Eye (tissue), 1 donor: ENCODE measurements at regions not wholly inside any gene's neighbourhood (a gene's known extent, or its start where the extent isn't known, plus 50 kb on each side); places are given as distances from the start of the nearest gene placed in this dataset.
"Not testable (repeated sequence)": the region's sequence is repeated elsewhere in the genome, so short reads cannot be mapped to it uniquely, and the experiment has no call there.

Experiments
- DNase-seq: peaks from one replicate; pipeline ENCODE4 v3.0.0-alpha.2; 2015

- no peak for DNase-seq
These were observed 465.8 kb upstream of the ANO5 start for GRCh38 chr11:21727102-21727501.

- DNase-seq, result no peak
These were observed 456.5 kb upstream of the ANO5 start for GRCh38 chr11:21736404-21736803.

GRCh38 chr11:21752475-21753243 is 440.2 kb upstream of the ANO5 start:
- DNase-seq, result not testable (repeated sequence)

- not testable (repeated sequence) for DNase-seq
These were observed 439.6 kb upstream of the ANO5 start for GRCh38 chr11:21753244-21753767.

GRCh38 chr11:21761000-21761399 is 431.9 kb upstream of the ANO5 start:
- DNase-seq, result no peak

GRCh38 chr11:21768388-21768787 is 424.5 kb upstream of the ANO5 start:
- no peak for DNase-seq

DNA sequence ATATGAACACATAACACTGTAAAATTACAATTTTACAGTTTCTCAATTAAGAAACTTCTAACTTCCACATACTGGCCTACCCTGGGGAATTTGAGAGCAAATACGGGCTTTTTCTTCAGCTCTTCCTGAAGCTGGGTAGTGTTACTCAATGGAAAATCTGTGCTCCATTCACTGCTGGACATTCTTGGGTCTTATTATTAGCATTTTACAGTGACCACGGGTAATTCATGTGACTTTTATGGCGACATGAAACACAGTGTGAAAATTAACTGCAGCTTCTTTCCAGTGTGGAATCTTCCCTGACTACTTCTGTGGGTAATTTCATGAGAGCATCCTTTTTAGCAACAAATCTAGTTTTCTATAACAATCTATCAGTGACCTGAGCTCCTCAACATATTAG is 423.7 kb upstream of the ANO5 start:
- no peak for DNase-seq

- no peak for DNase-seq
These were observed 421.8 kb upstream of the ANO5 start for GRCh38 chr11:21771097-21771496.

DNA sequence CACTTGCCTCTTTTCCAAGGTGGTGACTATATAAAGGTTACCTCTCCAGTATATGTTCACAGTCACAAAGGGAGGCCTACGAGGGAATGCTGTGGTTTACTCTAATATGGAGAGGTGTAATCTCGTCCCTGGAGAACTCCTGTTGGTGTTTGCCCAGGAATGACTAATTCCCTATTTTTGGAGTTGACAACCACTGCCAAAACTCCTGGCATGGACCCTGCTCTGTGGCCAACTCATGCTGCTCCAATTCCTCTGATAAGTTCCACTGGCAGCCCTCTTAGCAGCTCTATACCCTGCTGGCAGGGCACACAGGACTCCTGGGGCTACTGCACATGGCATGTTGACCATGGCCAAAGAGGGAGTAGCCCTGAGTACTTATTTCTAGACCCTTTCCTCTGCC is 418.7 kb upstream of the ANO5 start:
- no peak for DNase-seq

- no peak for DNase-seq
These were observed 417.0 kb upstream of the ANO5 start for GRCh38 chr11:21775911-21776310.

DNA sequence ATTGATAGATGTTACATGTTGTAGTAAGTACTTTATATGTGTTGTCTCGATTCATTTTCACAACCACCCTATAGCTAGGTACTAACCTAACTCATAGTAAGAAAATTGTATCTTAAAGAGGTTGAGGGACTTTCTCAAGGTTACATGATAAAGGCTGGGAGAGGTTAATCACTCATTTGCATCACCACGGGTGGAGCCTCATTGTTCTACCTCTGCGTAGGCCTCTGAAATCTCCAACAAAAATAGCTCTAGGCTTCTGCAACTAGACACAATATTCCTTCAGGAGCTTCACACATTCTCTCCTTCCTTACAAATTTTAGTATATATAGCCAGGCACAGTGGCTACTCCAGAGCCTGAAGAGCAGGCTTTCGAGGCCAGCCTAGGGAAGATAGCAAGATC is 408.9 kb upstream of the ANO5 start:
- no peak for DNase-seq

DNA sequence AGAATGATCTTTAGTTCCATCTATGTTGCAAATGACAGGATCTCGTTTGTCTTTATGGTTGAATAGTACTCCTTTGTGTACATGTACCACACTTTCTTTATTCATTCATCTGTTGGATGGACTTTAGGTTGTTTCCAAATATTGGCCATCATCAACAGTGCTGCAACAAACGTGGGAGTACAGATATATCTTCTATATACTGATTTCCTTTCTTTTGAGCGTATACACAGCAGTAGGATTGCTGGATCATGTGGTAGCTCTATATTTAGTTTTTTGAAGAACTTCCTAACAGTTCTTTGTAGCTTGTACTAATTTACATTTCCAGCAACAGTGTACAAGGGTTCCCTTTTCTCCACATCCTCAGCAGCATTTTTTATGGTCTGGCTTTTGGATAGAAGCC is 407.5 kb upstream of the ANO5 start:
- no peak for DNase-seq

DNA sequence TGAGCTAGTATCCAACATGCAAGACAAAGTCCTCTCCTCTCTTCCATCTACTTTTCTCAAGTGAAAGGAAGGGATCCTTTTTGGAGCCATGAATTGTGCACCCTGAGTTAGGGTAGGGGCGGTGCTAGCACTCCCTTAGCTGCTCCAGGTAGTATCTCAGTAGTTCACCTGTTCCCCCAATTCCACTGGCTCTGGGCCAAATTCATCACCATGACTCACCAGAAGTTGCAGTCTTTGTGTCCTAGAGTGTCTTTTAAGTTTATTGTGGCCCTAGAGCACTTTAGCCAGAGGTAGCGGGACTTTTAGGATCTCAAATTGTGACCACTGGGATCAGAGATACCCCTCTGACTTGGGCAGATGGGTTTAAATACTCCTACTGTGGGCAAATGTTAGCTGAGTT is 398.6 kb upstream of the ANO5 start:
- no peak for DNase-seq

GRCh38 chr11:21798216-21798615 is 394.7 kb upstream of the ANO5 start:
- no peak for DNase-seq

- not testable (repeated sequence) for DNase-seq
These were observed 388.4 kb upstream of the ANO5 start for GRCh38 chr11:21804523-21804922.

DNA sequence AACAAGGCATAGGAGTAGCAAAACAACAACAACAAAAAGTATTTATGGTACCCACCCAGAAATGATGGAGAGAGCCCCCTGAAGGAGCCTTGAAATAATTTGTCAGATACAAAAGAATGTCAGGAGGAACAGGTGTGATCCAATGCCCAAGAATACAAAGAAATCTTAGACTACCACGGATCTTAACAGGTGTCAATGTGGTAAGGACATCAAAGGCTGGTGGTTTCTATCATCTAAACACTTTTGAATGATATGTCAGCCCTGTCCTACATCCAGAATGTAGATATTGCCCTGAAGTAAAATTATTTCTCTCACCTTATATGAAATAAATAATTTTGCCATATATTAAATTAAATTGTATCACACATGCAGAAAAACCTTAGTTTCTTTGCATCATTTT is 386.4 kb upstream of the ANO5 start:
- no peak for DNase-seq

GRCh38 chr11:21806947-21807346 is 385.9 kb upstream of the ANO5 start:
- DNase-seq, result no peak

GRCh38 chr11:21807350-21807749 is 385.5 kb upstream of the ANO5 start:
- DNase-seq, result no peak

- no peak for DNase-seq
These were observed 382.2 kb upstream of the ANO5 start for GRCh38 chr11:21810650-21811049.

- DNase-seq, result no peak
These were observed 381.3 kb upstream of the ANO5 start for GRCh38 chr11:21811572-21811971.

DNA sequence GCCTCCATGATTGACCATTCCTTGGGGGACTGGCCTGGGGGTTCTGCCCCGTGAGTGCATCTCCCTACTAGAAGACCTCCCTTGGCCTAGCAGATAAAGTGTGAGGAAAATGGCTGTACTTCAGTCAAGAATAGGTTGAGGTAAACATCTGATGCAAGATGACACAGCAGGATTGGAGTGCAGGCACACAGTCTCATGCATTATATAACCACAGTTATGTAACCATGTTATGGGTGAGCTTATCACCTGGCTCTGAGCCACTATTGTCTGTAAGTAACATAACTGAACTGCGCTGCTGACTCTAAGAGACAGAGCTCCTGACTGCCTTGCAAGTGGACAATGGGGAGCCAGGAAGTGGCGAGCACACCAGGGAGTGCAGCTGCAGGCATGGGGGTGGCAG is 378.7 kb upstream of the ANO5 start:
- no peak for DNase-seq

- no peak for DNase-seq
These were observed 375.2 kb upstream of the ANO5 start for GRCh38 chr11:21817696-21818095.

GRCh38 chr11:21820176-21820575 is 372.7 kb upstream of the ANO5 start:
- no peak for DNase-seq

DNA sequence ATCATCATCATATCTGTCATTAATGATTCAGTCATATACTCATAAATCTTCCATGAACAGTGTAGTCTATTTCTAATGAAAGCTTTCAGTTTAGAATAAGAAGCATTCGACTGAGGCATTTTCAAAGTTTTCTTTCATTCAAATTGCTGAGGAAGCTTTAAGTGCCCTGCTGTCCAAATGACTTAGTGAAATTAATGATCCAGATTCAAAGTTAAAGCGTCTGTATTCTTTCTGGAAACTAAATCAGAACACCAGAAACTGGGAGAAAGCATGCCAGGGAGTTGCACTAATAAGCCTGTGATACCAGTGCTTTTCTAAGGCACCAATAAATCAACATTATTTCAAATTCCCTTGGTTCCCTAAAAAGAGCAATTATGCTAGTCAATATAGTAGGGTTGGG is 367.8 kb upstream of the ANO5 start:
- DNase-seq, result peak; percentile 3

- no peak for DNase-seq
These were observed 354.5 kb upstream of the ANO5 start for GRCh38 chr11:21838427-21838826.
